ENCODE measurements at regions not wholly inside any gene's neighbourhood (a gene's known extent, or its start where the extent isn't known, plus 50 kb on each side); places are given as distances from the start of the nearest gene placed in this dataset.

DNA sequence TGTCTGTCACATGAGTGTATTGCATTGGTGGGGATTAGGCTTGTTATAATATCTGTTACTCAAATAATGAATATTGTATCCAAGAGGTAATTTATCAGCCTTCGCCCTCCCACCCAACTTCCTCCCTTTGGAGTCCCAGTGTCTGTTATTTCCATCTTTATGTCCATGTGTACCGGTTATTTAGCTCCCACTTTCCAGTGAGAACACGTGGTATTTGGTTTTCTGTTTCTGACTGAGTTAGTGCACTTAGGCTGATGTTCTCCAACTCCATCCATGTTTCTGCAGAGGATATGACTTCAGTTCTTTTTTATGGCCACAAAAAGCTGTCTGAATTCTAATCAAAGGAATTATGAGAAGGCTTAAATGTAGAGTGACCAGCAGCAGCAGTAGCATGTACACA lies 104.0 kb upstream of the ARHGAP28 start:
- Mint-ChIP-seq H3K4me3 (no peak overlapping the region), H3K9me3 (peaks cover 4% of the 10 kb centered on the region)
- CTCF ChIA-PET: interaction anchor here (0.6 kb wide), 1 partner anchor 595 kb away, joined by 3 read pairs; no protein-coding TSS in a partner anchor

DNA sequence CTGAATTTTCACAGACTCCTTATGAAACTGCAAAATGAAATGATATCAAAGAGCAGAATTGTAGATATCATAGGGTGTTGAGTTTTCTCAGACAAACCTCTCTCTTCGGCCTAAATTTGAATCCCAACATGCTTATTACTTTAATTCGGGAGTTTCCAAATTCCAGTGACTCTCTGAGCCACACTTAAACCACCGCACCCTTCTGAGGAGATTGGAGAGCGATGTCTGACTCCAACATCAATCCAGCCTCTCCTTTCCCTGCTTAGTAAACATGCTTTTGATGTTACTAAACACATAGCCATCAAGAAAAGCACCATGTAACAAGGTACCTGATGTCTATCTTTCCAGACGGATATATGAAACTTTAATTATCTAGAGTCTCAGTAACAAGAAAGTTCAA lies 103.1 kb upstream of the ARHGAP28 start:
- Mint-ChIP-seq H3K4me3 (no peak overlapping the region), H3K36me3 (ENCODE audit: low read depth) (no peaks in the 10 kb centered on the region), H3K9me3 (peaks cover 4% of the 10 kb centered on the region), H3K27ac (no peak overlapping the region), H3K27me3 (ENCODE audit: low read depth) (no peaks in the 10 kb centered on the region), H3K4me1 (ENCODE audit: low read depth) (no peaks in the 10 kb centered on the region)
- CTCF ChIA-PET: no interaction called here
- intact Hi-C loops (cut with micrococcal nuclease): no loop called here
- no peak for DNase-seq

More for the DNA sequence above, 104.0 kb upstream of the ARHGAP28 start:
- no peak for DNase-seq
- intact Hi-C loops (cut with micrococcal nuclease): no loop called here
- Mint-ChIP-seq H3K4me1 (ENCODE audit: low read depth) (no peaks in the 10 kb centered on the region), H3K27me3 (ENCODE audit: low read depth) (no peaks in the 10 kb centered on the region), H3K36me3 (ENCODE audit: low read depth) (no peaks in the 10 kb centered on the region), H3K27ac (no peak overlapping the region)

DNA sequence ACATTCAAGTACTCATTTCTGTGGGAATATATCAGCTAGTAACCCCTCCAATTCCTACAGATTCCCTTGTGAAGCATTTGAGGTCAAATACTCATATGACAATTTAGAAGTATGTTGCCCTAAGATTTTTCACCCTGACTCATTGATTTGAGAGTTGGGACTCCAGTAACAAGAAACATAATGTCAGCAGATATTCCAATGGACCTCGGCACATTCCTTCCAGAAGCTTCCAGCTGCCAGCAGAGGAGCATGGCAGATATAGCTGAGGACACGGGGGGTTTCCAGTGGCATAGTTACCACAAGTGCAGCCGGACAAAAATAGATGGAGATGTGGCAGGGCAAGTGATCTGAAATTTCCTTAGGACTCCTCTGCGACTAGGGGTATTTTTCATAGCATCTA lies 101.9 kb upstream of the ARHGAP28 start:
- H3K36me3 Mint-ChIP-seq (ENCODE audit: low read depth): no peaks in the 10 kb centered on the region
- CTCF ChIA-PET: no interaction called here
- intact Hi-C loops (cut with micrococcal nuclease): no loop called here
- no peaks in the 10 kb centered on the region for H3K27me3 Mint-ChIP-seq (ENCODE audit: low read depth)
- H3K4me3 Mint-ChIP-seq: no peak overlapping the region
- peaks cover 5% of the 10 kb centered on the region for H3K9me3 Mint-ChIP-seq
- no peak for DNase-seq
- H3K27ac Mint-ChIP-seq: no peak overlapping the region
- H3K4me1 Mint-ChIP-seq (ENCODE audit: low read depth): no peaks in the 10 kb centered on the region

DNA sequence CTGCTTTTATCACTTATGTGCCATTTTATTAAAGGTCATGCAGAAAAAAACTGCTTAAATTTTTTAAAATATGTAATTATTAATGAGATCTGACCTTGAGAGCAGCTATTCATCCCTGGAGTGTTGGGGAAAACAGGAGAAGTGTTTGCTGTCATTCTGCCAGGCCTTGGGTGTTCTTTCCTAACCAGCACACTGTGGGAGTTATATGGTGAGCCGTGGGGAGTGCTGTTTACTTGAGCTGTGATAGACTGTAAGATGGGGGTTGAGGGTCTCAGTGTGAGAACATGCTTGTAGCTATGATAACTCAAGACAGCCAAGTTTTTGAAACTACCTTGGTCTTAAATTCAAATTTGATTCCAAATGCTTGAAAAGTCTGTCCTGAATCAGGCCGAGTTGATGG lies 101.3 kb upstream of the ARHGAP28 start:
- no peaks in the 10 kb centered on the region for H3K4me1 Mint-ChIP-seq (ENCODE audit: low read depth)
- no peaks in the 10 kb centered on the region for H3K27me3 Mint-ChIP-seq (ENCODE audit: low read depth)
- H3K36me3 Mint-ChIP-seq (ENCODE audit: low read depth): no peaks in the 10 kb centered on the region
- intact Hi-C loops (cut with micrococcal nuclease): no loop called here
- DNase-seq: no peak
- peaks cover 5% of the 10 kb centered on the region for H3K9me3 Mint-ChIP-seq
- CTCF ChIA-PET: no interaction called here
- no peak overlapping the region for H3K27ac Mint-ChIP-seq
- no peak overlapping the region for H3K4me3 Mint-ChIP-seq

DNA sequence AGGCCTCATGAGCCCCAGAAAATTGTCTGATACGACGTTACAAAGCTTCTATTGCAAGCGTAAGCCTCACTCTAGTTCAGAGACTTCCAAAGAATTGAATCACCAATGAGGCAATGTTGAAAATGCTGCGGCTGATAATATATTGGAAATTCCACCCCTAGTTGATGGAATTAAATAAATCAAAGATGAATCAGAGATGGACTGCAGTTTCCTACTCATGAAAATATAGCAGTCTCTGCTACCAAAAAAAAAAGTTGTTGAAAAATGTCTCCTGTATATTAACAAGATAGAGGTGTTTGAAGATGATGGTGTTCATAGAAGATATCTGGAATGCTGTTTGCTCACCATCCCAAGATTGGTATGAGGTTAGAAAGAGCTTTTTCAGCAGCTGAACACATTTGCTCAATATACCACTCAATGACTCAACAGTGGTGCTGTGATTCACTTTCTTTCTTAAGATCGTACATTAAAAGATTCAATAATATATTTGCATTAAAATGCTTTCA lies 99.8 kb upstream of the ARHGAP28 start:
- no peak overlapping the region for H3K27ac Mint-ChIP-seq
- peaks cover 5% of the 10 kb centered on the region for H3K9me3 Mint-ChIP-seq
- no peak overlapping the region for H3K4me3 Mint-ChIP-seq
- intact Hi-C loops (cut with micrococcal nuclease): no loop called here
- H3K4me1 Mint-ChIP-seq (ENCODE audit: low read depth): no peaks in the 10 kb centered on the region
- H3K36me3 Mint-ChIP-seq (ENCODE audit: low read depth): no peaks in the 10 kb centered on the region
- no peak for DNase-seq
- H3K27me3 Mint-ChIP-seq (ENCODE audit: low read depth): no peaks in the 10 kb centered on the region
- CTCF ChIA-PET: no interaction called here

DNA sequence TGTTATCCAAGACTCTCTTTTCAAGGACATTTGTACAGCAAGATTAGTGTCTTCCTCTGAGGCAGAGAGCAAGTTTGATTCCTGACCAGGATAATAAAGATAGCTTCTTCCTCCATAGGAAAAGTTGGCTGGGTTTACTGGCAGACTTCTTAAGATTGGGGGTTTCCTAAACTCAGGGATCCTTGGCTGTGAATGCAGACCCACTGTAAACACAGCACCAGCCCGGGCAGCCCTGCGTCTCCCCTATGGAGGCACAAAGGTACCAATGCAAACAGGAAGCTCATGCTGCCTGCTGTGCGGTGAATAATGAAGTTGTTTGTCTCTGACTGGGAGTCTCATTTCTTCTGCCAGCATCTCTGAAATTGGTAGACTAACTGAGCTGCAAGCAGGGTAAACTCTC lies 96.2 kb upstream of the ARHGAP28 start:
- H3K9me3 Mint-ChIP-seq: peaks cover 7% of the 10 kb centered on the region
- no peaks in the 10 kb centered on the region for H3K4me1 Mint-ChIP-seq (ENCODE audit: low read depth)
- peaks cover 3% of the 10 kb centered on the region for H3K27me3 Mint-ChIP-seq (ENCODE audit: low read depth)
- H3K27ac Mint-ChIP-seq: no peak overlapping the region
- peaks cover 2% of the 10 kb centered on the region for H3K36me3 Mint-ChIP-seq (ENCODE audit: low read depth)
- intact Hi-C loops (cut with micrococcal nuclease): no loop called here
- H3K4me3 Mint-ChIP-seq: no peak overlapping the region
- DNase-seq: no peak
- CTCF ChIA-PET: no interaction called here

DNA sequence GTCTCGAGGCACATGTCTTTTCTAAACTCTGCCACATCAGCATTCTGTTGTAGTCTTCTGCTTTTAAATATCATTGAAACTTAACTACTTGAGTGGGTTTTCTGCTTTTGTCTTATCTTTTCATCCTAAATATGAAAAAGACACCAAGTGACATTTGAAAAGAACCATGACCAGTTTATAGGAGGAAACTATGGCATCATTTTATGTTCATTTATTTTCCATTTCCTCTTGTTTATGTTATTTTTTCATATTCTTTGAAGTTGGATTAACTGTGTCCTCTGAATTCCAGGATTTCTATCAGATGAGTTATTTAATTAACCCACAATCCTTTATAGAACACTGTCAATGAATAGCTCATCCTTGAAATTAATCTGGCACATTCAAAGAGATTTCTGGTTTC lies 93.4 kb upstream of the ARHGAP28 start:
- Mint-ChIP-seq H3K4me3 (no peak overlapping the region), H3K4me1 (ENCODE audit: low read depth) (no peaks in the 10 kb centered on the region), H3K27ac (no peak overlapping the region), H3K36me3 (ENCODE audit: low read depth) (peaks cover 2% of the 10 kb centered on the region), H3K9me3 (peaks cover 5% of the 10 kb centered on the region), H3K27me3 (ENCODE audit: low read depth) (peaks cover 3% of the 10 kb centered on the region)
- intact Hi-C loops (cut with micrococcal nuclease): no loop called here
- DNase-seq: no peak
- CTCF ChIA-PET: no interaction called here

DNA sequence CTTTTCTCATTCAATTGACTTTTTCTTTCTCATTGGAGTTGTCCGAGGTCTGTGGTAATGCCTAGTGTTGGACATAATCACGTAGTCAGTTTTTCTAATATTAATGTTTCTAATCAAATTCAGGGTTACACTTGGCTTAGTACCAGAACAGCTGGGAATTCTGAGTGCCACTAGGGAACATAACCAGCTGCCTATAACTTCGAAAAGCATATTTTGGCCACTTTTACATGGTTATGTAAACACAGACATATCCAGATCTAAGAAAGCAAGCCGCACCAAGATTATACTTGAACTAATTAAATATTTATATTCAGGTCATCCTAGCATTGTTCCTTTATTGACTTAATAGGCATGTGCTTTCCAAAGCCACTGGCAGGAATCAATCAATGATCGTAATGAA lies 91.1 kb upstream of the ARHGAP28 start:
- CTCF ChIA-PET: no interaction called here
- H3K4me1 Mint-ChIP-seq (ENCODE audit: low read depth): no peaks in the 10 kb centered on the region
- H3K36me3 Mint-ChIP-seq (ENCODE audit: low read depth): peaks cover 2% of the 10 kb centered on the region
- intact Hi-C loops (cut with micrococcal nuclease): no loop called here
- peaks cover 3% of the 10 kb centered on the region for H3K27me3 Mint-ChIP-seq (ENCODE audit: low read depth)
- no peak overlapping the region for H3K27ac Mint-ChIP-seq
- DNase-seq: no peak
- no peak overlapping the region for H3K4me3 Mint-ChIP-seq
- peaks cover 3% of the 10 kb centered on the region for H3K9me3 Mint-ChIP-seq

DNA sequence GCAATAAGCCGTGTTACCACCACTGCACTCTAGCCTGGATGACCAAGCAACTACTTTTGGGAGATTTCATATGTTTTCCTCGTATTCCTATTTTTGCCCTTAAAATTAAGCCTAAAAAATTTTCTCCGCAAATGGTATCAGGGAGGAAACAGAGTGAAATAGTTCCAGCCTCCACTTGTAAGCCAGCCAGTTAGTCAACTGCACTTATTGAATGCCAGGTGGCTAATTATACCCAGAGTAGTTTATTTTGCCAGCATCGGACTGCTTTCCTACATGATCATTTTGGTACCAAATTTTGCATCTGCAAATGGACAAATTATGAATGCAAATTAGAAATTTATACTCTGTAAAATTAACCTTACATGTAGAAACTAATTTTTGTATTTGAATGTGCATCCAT lies 90.2 kb upstream of the ARHGAP28 start:
- no peaks in the 10 kb centered on the region for H3K4me1 Mint-ChIP-seq (ENCODE audit: low read depth)
- DNase-seq: no peak
- peaks cover 2% of the 10 kb centered on the region for H3K36me3 Mint-ChIP-seq (ENCODE audit: low read depth)
- H3K9me3 Mint-ChIP-seq: peaks cover 3% of the 10 kb centered on the region
- H3K4me3 Mint-ChIP-seq: no peak overlapping the region
- CTCF ChIA-PET: no interaction called here
- no peak overlapping the region for H3K27ac Mint-ChIP-seq
- H3K27me3 Mint-ChIP-seq (ENCODE audit: low read depth): peaks cover 3% of the 10 kb centered on the region
- intact Hi-C loops (cut with micrococcal nuclease): no loop called here

DNA sequence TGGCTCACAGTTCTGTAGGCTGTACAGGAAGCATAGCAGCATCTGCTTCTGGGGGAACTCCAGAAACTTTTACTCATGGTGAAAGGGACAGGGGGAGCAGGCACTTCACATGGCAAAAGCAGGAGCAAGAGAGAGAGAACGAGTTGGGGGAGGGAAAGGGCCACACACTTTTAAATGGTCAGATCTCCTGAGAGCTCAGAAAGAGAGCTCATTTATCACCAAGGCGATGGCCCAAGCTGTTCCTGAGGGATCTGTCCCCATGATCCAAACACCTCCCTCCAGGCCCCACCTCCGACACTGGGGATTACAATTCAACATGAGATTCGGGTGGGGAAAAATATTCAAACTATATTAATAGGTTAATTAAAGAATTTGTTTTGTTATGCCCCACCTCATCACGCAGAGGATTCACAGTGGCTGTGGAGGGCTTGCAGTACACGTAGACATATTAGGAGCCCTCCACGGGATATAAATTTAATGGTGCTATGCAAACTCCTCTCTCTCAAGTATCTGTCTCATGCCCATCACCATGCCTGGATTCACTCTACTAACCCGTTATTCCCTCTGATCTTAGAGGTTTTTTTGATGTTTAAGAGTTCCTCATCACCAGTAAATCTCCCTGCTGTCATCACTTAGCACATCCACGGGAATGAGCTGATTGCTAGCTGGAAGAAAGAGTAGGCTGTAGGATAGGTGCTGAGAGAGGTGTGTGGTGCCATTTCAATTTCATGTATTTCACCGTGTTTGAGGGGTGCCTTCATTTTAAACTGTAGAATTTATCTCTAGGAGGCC lies 84.5 kb upstream of the ARHGAP28 start:
- no peaks in the 10 kb centered on the region for H3K36me3 Mint-ChIP-seq (ENCODE audit: low read depth)
- no peak overlapping the region for H3K4me3 Mint-ChIP-seq
- H3K27me3 Mint-ChIP-seq (ENCODE audit: low read depth): no peaks in the 10 kb centered on the region
- no peaks in the 10 kb centered on the region for H3K9me3 Mint-ChIP-seq
- CTCF ChIA-PET: no interaction called here
- H3K4me1 Mint-ChIP-seq (ENCODE audit: low read depth): no peaks in the 10 kb centered on the region
- no peak overlapping the region for H3K27ac Mint-ChIP-seq
- intact Hi-C loops (cut with micrococcal nuclease): no loop called here
- DNase-seq: no peak

DNA sequence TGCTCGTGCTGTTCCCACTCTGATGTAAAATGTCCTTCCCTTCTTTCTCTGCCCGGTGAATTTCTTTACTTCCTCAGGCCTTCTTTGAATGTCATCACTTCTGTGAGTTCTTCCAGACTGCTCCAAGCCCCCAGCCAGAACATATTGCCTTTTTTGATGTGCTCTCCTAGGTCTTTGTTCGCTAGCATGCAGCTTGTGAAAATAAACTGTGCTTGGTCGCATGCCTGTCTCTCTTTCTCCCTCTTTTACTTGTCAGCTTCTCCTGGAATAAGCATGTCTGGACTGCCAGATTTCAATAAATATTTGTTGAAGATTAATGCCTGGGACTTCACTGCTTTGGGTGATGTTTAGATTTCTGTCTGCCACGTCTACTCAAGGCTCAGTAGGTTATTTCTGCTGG lies 82.7 kb upstream of the ARHGAP28 start:
- DNase-seq: no peak
- CTCF ChIA-PET: no interaction called here
- Mint-ChIP-seq H3K27me3 (ENCODE audit: low read depth) (no peaks in the 10 kb centered on the region), H3K9me3 (no peaks in the 10 kb centered on the region), H3K4me1 (ENCODE audit: low read depth) (no peaks in the 10 kb centered on the region), H3K4me3 (no peak overlapping the region), H3K36me3 (ENCODE audit: low read depth) (no peaks in the 10 kb centered on the region), H3K27ac (no peak overlapping the region)
- intact Hi-C loops (cut with micrococcal nuclease): no loop called here

DNA sequence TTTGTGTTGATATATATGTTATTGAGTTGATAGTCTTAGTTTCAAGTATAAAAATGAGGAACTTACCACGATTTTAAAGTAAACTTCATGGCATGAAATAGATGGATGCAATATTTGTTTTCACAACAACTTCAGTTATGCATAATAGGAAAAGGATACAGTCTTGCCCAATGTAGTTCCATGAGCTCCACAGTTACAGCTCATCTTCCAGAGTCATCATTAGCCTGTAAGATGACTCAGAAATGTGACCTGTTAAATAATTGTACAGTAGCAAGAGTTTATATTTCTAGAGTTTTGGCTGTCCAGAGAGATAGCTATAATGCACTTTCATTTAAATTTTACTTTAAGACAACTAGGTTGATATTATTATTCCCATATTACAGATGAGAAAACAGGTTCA lies 80.9 kb upstream of the ARHGAP28 start:
- no peak overlapping the region for H3K27ac Mint-ChIP-seq

DNA sequence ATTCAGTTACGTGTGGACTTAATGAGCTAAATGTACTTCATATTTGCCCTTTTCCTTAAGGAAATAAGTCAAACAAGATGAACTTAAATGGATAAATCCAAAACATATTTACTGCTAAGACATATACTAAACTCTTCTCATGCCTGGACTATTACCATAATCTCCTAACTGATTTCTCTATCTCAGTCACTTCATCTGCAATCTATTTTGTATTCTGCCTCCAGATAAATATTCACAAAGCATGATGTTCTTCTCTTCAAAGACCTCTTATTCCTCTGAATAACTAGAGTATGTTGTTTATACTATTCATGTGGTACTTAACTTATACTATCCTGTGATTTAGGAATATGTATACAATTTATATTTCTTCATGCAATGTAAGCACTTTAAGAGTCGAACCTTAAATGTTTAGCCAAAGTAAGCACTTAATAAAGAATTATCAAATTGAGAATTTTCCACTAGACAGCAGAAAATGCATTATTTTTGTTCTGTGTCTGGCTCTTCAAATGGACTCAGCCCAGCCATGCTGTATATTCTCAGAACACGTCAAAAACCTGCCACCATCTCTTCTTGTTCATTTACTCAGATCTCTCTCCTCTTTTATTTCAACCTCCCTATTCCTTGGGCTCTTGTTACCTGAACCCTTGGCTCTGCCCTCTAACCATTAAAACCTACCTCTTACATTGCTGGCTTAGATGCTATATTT lies 79.9 kb upstream of the ARHGAP28 start:
- H3K27ac Mint-ChIP-seq: no peak overlapping the region
- H3K4me3 Mint-ChIP-seq: no peak overlapping the region
- no peak for DNase-seq
- no peaks in the 10 kb centered on the region for H3K9me3 Mint-ChIP-seq
- CTCF ChIA-PET: no interaction called here
- no peaks in the 10 kb centered on the region for H3K4me1 Mint-ChIP-seq (ENCODE audit: low read depth)
- intact Hi-C loops (cut with micrococcal nuclease): no loop called here
- no peaks in the 10 kb centered on the region for H3K36me3 Mint-ChIP-seq (ENCODE audit: low read depth)
- H3K27me3 Mint-ChIP-seq (ENCODE audit: low read depth): no peaks in the 10 kb centered on the region

More for the DNA sequence above, 80.9 kb upstream of the ARHGAP28 start:
- Mint-ChIP-seq H3K9me3 (no peaks in the 10 kb centered on the region), H3K4me3 (no peak overlapping the region), H3K36me3 (ENCODE audit: low read depth) (no peaks in the 10 kb centered on the region), H3K27me3 (ENCODE audit: low read depth) (no peaks in the 10 kb centered on the region), H3K4me1 (ENCODE audit: low read depth) (no peaks in the 10 kb centered on the region)
- CTCF ChIA-PET: no interaction called here
- intact Hi-C loops (cut with micrococcal nuclease): no loop called here
- DNase-seq: no peak
